WI38 (cell line): ENCODE measurements at regions not wholly inside any gene's neighbourhood (a gene's known extent, or its start where the extent isn't known, plus 50 kb on each side); places are given as distances from the start of the nearest gene placed in this dataset.

ENCODE experiments used
- H3K4me3 ChIP-seq: 2 replicates; pipeline ENCODE4 v1.5.1; 2011; ENCODE audit warnings: low read depth, mild to moderate bottlenecking, control low read depth, low read length
- TF ChIP-seq, protein P1 (sequence below): IDR thresholded peaks from 2 replicates; pipeline ENCODE4 v1.5.1; 2012; ENCODE audit warnings: low read depth, mild to moderate bottlenecking, control low read depth, low read length

DNA sequence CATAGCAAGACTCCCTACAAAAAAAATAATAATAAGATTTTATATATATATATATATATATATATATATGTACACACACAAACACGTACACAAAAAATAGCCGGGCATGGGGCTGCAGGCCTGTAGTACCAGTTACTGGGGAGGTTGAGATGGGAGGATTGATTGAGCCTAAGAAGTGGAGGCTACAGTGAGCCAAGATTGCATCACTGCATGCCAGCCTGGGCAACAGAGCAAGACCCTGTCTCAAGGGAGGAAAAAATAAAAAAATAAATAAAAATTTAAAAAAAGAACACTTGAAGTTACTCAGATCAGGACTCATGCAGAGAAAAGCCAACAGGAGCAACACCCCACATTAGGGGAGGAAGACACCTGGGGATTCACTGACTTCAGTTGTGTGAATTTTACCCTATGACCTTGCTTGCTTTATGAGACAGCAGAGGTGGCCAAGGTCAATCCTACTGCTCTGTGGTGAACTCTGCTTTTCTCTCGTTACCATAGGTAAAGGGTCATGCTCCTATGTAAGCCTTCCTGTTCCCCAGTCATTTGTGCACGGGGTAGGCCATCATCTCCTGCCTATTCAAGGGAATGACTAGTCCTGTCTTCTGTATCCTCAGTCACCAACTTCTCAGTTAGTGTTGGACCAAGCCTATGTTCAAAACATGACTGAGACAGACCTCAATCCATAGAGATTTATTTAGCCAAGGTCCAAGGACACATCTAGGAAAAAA is 1119.8 kb upstream of the TMEM132C start:
- TF ChIP-seq, protein P1, sequence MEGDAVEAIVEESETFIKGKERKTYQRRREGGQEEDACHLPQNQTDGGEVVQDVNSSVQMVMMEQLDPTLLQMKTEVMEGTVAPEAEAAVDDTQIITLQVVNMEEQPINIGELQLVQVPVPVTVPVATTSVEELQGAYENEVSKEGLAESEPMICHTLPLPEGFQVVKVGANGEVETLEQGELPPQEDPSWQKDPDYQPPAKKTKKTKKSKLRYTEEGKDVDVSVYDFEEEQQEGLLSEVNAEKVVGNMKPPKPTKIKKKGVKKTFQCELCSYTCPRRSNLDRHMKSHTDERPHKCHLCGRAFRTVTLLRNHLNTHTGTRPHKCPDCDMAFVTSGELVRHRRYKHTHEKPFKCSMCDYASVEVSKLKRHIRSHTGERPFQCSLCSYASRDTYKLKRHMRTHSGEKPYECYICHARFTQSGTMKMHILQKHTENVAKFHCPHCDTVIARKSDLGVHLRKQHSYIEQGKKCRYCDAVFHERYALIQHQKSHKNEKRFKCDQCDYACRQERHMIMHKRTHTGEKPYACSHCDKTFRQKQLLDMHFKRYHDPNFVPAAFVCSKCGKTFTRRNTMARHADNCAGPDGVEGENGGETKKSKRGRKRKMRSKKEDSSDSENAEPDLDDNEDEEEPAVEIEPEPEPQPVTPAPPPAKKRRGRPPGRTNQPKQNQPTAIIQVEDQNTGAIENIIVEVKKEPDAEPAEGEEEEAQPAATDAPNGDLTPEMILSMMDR: no peak
- no peak overlapping the region for H3K4me3 ChIP-seq

DNA sequence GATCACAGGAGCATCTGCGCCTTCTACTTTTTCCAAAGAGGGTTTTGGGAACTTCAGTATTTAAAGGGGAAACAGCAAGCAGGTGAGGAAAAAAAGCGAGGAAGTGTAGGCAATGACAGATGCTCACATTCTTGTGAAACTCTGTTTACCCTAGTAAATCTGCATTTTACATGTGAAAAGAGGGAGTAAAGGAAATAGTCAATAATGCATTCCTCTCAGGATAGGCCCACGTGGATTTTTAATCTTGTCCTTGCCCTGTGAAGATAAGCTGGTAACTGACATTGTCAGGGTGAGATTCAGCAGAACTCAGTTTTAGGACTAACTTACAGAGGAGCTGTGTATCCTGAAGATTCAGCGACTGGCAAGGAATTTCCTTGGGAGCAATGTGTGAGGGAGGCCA is 1119.2 kb upstream of the TMEM132C start:
- no peak overlapping the region for H3K4me3 ChIP-seq
- TF ChIP-seq, protein P1: no peak

GRCh38 chr12:127148318-127148717 is 1118.7 kb upstream of the TMEM132C start:
- no peak overlapping the region for H3K4me3 ChIP-seq
- TF ChIP-seq, protein P1: no peak

GRCh38 chr12:127149226-127149964 is 1117.6 kb upstream of the TMEM132C start:
- TF ChIP-seq, protein P1: no peak
- H3K4me3 ChIP-seq: no peak overlapping the region

DNA sequence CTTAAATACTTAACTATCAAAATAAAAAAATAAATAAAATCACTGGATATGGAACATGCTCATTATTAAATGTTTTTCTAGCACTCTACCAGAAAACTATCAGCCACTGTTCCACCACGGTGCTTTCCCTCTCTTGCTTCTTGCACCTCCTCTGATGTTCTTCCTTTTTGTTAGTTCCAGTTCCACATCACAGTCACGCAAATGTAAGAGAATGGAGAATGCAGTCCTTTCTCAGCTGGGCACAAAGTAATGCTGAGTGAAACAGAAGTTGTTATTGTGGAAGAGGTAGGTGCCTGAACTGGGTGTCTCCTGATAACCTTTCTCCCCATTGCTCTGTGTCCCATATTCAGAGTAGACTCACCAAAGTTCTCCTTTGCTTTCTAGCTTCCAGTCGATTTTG is 1116.9 kb upstream of the TMEM132C start:
- TF ChIP-seq, protein P1: no peak
- no peak overlapping the region for H3K4me3 ChIP-seq

- TF ChIP-seq, protein P1: no peak
- H3K4me3 ChIP-seq: no peak overlapping the region
Measured at GRCh38 chr12:127150479-127150878, 1116.5 kb upstream of the TMEM132C start.

GRCh38 chr12:127150956-127151355 is 1116.0 kb upstream of the TMEM132C start:
- TF ChIP-seq, protein P1: no peak
- no peak overlapping the region for H3K4me3 ChIP-seq
